SIG-M5 treated with dmso at 0.1 percent for 504 hours (cell line): ENCODE measurements at regions not wholly inside any gene's neighbourhood (a gene's known extent, or its start where the extent isn't known, plus 50 kb on each side); places are given as distances from the start of the nearest gene placed in this dataset.

Source experiments
- DNase-seq: peaks from one replicate; lab custom pipeline; 2025; ENCODE audit not compliant: unreplicated experiment; lab: John Stamatoyannopoulos, UW

GRCh38 chr2:128380061-128380889 lies 61.6 kb upstream of the HS6ST1 start:
- no peak for DNase-seq

- no peak for DNase-seq
These were observed 62.6 kb upstream of the HS6ST1 start for GRCh38 chr2:128380961-128381938.

GRCh38 chr2:128384446-128384845 lies 65.8 kb upstream of the HS6ST1 start:
- DNase-seq: no peak

- DNase-seq: no peak
These were observed 66.3 kb upstream of the HS6ST1 start for GRCh38 chr2:128384956-128385355.

- no peak for DNase-seq
These were observed 66.7 kb upstream of the HS6ST1 start for GRCh38 chr2:128385365-128385764.

GRCh38 chr2:128386066-128386465 lies 67.4 kb upstream of the HS6ST1 start:
- no peak for DNase-seq

- DNase-seq: no peak
These were observed 69.9 kb upstream of the HS6ST1 start for GRCh38 chr2:128388499-128388941.

GRCh38 chr2:128389388-128390086 lies 70.9 kb upstream of the HS6ST1 start:
- DNase-seq: no peak

- DNase-seq: no peak
These were observed 71.8 kb upstream of the HS6ST1 start for GRCh38 chr2:128390256-128390990.

GRCh38 chr2:128390991-128391630 lies 72.4 kb upstream of the HS6ST1 start:
- no peak for DNase-seq

GRCh38 chr2:128391679-128392078 lies 73.0 kb upstream of the HS6ST1 start:
- DNase-seq: no peak

- no peak for DNase-seq
These were observed 73.5 kb upstream of the HS6ST1 start for GRCh38 chr2:128392207-128392606.

GRCh38 chr2:128394007-128394730 lies 75.5 kb upstream of the HS6ST1 start:
- no peak for DNase-seq

- DNase-seq: no peak
These were observed 76.5 kb upstream of the HS6ST1 start for GRCh38 chr2:128395196-128395595.

- DNase-seq: no peak
These were observed 77.2 kb upstream of the HS6ST1 start for GRCh38 chr2:128395640-128396499.

- DNase-seq: no peak
These were observed 77.8 kb upstream of the HS6ST1 start for GRCh38 chr2:128396500-128396891.

- DNase-seq: no peak
These were observed 78.3 kb upstream of the HS6ST1 start for GRCh38 chr2:128396946-128397345.

- no peak for DNase-seq
These were observed 80.6 kb upstream of the HS6ST1 start for GRCh38 chr2:128399256-128399655.
